NCI-H1436 (cell line): ENCODE measurements at regions not wholly inside any gene's neighbourhood (a gene's known extent, or its start where the extent isn't known, plus 50 kb on each side); places are given as distances from the start of the nearest gene placed in this dataset.

ENCODE experiments used
- DNase-seq: peaks from one replicate; lab custom pipeline; 2025; lab: John Stamatoyannopoulos, UW

DNA sequence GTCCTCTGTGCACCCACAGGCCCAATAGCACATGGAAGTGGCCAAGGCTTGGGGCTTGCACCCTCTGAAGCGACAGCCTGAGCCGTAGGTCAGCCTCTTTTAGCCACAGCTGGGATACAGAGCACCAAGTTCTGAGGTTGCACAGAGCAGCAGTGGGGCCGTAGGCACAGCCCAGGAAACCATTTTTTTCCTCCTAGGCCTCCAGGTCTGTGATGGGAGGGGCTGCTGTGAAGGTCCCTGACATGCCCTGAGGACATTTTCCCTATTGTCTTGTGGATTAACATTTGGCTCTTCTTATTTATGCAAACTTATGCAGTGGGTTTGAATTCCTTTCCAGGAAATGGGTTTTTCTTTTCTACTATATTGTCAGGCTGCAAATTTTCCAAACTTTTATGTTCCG, 878.7 kb upstream of the MAN1A1 start:
- no peak for DNase-seq

DNA sequence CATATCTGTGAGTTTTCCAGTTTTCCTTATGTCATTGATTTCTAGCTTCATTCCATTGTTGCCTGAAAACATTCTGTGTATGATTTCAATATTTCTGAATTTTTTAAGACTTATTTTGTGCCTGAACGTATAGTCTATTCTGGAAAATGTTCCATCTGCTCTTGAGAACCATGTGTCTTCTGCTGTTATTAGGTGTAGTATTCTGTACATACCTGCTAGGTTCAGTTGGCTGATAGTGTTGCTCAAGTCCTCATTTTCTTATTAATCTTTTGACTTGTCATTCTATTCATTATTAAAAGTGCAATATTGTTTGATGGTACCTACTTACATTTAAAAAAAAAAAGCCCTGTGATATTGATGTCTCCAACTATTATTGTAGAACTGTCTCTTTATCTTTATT, 869.8 kb upstream of the MAN1A1 start:
- no peak for DNase-seq

- DNase-seq, result no peak
Observed at GRCh38 chr6:120214088-120214499, 864.5 kb upstream of the MAN1A1 start.

- DNase-seq, result no peak
Observed at GRCh38 chr6:120211955-120212792, 862.6 kb upstream of the MAN1A1 start.

DNA sequence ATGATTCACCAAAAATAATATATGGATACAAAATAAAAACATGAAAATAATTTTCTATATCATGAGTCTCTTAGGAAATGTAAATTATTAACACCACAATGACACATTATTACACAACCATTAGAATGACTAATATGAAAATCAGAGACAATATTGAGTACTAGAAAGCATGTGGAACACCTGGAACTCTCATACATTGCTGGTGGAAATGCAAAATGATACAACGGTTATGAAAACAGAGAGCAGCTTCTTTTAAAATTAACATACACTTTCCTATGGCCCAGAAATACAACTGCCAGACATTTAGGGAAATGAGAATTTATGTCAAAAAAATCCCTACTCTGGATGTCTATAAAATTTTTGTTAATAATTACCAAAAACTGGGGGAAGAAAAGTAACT, 853.3 kb upstream of the MAN1A1 start:
- DNase-seq, result no peak

GRCh38 chr6:120200853-120201252, 851.3 kb upstream of the MAN1A1 start:
- DNase-seq, result no peak

DNA sequence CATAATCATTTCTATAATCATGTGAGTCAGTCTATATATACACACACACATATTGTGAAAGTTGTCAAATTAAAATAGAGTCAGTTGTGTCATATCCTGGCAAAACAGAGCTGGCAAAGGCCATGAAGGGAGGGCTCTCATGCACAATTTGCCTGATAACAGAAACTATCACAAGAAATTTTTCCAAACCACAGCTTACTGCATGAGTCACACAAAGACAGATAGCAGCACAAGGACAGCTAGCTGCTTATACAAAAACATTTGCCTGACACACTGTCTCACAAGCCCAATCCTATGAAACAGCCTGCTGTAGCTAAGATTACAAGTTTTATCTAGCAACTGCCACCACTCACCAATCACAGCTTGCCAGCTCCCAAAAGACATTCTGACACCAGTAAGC, 848.5 kb upstream of the MAN1A1 start:
- DNase-seq, result no peak

GRCh38 chr6:120186080-120186479, 836.5 kb upstream of the MAN1A1 start:
- no peak for DNase-seq

- no peak for DNase-seq
Observed at GRCh38 chr6:120173250-120173649, 823.7 kb upstream of the MAN1A1 start.

GRCh38 chr6:120164531-120164930, 815.0 kb upstream of the MAN1A1 start:
- DNase-seq, result no peak

- no peak for DNase-seq
Observed at GRCh38 chr6:120157873-120158272, 808.3 kb upstream of the MAN1A1 start.

- no peak for DNase-seq
Observed at GRCh38 chr6:120147071-120147871, 797.7 kb upstream of the MAN1A1 start.

DNA sequence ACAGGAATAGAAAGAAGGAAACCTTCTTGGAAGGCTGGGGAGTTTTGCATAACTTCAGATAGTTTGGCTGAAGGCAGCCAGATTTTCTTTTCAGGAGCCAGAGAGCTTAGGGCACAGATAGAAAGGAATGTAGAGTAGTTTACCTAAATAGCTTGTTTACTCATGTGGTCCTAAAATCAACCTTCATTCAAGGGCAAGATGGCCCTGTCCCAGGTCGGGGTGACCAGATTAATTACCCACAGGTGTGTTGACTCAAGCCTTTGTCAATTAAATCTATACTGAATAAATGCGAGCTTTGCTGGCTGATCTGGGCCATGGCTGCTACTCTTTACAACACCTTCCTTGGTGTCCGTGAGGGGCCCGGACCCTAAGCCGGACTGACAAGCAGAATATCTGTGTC, 792.0 kb upstream of the MAN1A1 start:
- DNase-seq, result no peak

GRCh38 chr6:120137492-120137891, 787.9 kb upstream of the MAN1A1 start:
- DNase-seq, result no peak

DNA sequence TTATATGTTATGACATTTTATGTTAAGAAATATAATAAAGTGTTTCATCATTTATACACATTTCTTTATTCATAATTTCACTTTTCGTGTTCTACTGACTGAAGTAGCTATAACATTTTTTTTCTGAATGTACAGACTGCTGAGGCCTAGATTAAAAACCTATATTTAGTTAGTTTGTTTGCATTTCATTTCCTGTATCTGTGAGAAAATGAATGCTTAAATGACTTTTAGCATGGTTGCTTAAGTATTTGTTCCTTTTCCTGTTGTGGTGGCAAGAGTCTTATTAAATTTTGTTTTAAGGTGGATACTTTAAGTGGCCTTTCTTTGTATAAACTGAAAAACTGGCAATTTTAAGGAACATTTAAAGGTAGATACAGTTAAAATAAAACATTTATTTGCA, 779.7 kb upstream of the MAN1A1 start:
- DNase-seq, result no peak

DNA sequence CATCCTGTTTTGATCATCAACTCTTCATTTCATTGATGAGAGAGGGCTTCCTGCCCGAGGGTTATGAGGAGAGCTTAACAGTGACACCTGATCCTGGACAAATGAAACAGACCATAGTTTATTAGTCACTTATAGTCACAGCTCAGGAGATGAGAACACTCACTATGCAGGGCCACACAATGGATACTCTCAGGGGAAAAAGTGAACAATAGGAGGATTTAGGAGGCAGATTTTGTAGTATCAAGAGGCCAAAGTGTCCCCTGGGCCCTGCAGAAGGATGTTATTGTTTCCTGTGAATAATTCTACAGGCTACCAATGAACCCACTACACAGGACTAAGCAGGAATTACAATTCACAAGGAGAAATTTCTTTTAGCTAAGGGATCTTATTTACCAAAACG, 772.8 kb upstream of the MAN1A1 start:
- DNase-seq, result no peak

- no peak for DNase-seq
Observed at GRCh38 chr6:120116343-120116742, 766.8 kb upstream of the MAN1A1 start.

DNA sequence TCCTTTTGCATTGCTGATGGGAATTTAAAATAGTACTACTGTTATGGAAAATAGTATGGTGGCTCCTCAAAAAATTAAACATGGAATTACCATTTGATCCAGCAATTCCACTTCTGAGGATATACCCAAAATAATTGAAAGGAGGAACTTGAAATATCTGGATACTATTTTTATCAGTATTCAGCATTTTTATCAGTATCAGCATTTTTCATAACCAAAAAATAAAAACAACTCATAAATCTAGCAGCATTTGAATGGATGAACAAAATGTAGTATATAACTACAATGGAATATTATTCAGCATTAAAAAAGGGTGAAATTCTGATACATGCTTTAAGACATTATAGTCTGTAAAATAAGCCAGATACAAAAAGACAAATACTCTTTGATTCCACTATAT, 763.4 kb upstream of the MAN1A1 start:
- no peak for DNase-seq

- DNase-seq, result no peak
Observed at GRCh38 chr6:120111001-120111400, 761.4 kb upstream of the MAN1A1 start.

- DNase-seq, result no peak
Observed at GRCh38 chr6:120108061-120108795, 758.7 kb upstream of the MAN1A1 start.

- DNase-seq, result no peak
Observed at GRCh38 chr6:120103618-120104017, 754.1 kb upstream of the MAN1A1 start.

- no peak for DNase-seq
Observed at GRCh38 chr6:120096696-120097260, 747.2 kb upstream of the MAN1A1 start.
